ENCODE measurements at regions not wholly inside any gene's neighbourhood (a gene's known extent, or its start where the extent isn't known, plus 50 kb on each side); places are given as distances from the start of the nearest gene placed in this dataset.
A peak's percentile ranks its signal among the peaks of the same experiment; 100 is the strongest.
"Not testable (repeated sequence)": the region's sequence is repeated elsewhere in the genome, so short reads cannot be mapped to it uniquely, and the experiment has no call there.

DNA sequence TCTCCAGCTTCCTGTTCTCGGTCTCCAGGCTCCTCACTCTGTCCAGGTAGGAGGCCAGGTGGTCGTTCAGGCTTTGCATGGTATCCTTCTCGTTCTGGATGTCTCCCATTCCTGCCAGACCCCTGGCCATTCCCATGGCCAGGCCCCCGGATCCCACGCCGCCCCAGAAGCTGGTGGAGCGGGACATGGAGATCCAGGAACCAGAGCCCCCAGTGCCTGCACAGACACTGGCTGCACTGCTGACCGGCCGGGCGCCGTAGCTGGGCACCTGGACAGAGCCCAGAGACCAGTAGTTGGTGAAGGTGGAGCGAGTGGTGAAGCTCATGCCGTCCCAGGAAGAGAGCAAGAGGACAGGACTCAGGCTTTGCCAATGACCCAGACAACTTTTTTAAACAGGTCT, 129.1 kb upstream of the WDR75 start:
- DNase-seq (ENCODE audit: low read depth) = no peak

DNA sequence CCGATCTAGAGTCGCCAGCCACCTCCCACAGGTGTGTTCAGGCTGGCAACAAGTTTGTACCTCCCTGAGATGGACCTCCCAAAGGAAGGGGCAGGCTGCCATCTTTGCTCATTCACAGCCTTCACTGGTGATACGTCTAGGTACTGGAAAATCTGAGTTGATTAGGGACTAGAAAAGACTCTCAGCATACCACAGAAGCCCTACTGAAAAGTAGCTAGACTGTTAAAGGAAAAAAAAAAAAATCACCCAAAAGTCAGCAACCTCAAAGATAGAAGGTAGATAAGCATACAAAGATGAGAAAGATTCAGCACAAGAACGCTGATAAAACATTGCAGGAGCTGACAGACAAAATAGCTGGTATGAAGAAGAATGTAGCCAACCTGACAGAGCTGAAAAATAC, 128.6 kb upstream of the WDR75 start:
- DNase-seq (ENCODE audit: low read depth) = no peak

DNA sequence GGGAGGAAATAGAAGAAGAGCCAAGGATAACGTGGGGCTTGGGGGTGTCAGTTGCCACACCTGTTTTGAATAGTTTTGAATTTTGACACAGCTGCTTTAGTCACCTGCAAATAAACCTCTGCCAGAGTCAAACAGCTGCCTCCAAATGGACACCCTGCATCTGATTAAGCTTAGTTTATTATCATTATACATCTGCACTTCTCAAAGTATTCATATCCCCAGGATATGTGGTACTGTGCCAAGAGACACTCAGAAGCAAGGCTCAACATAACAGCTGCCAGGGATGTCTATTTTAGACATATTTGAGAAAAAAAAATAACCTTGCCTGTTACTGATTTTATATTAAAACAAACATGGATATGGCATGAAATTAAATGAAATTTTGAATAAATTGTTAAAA, 122.5 kb upstream of the WDR75 start:
- DNase-seq (ENCODE audit: low read depth) = no peak

DNA sequence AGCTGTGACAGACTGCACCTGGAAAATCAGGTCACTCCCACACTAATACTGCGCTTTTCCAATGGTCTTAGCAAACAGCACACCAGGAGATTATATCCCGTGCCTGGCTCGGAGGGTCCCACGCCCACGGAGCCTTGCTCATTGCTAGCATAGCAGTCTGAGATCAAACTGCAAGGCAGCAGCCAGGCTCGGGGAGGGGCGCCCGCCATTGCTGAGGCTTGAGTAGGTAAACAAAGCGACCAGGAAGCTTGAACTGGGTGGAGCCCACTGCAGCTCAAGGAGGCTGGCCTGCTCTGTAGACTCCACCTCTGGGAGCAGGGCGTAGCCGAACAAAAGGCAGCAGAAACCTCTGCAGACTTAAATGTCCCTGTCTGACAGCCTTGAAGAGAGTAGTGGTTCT, 121.8 kb upstream of the WDR75 start:
- not testable (repeated sequence) for DNase-seq (ENCODE audit: low read depth)

DNA sequence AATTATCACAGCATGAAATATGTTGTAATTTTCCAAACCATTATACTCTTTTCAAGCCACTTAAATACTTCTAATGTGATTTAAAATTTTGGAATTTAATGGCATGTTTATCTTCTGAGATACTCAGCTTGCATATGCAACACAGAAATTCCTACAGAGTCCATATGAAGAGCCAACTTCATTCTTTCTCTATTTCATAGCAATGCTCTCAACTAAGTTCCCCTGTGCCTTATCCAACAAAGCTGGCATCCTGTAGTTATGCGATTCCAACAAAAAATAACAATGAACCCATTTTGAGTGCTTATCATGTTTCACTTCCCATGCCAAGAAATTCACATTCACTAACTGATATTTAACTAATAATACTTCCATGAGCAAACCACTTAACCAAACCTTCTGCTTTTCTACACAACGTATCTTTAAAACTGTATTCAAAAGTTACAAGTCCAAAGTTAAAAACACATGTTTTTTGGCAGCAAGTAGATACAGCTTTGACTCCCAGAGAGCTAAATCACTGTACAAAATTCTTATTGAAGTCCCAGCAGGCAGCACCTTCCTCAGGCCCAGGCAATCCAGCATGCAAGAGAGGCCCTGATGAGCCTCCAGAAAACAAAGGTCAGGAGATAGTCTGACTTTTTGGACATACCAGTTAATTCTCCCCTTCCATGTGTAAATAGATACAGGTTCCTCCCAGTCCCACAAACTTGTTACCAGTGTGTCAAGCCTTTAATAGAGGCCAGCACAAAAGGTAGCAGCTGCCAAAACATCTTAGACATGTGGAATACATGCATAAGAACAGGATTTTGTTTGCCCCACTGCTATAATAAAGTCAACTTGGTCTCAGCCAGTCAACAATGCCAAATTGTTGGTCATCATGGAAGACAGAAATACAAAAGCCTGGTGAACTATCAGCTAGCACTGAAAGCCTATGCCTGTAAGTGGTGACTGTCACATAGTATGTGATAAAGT, 113.1 kb upstream of the WDR75 start:
- DNase-seq (ENCODE audit: low read depth) = no peak

DNA sequence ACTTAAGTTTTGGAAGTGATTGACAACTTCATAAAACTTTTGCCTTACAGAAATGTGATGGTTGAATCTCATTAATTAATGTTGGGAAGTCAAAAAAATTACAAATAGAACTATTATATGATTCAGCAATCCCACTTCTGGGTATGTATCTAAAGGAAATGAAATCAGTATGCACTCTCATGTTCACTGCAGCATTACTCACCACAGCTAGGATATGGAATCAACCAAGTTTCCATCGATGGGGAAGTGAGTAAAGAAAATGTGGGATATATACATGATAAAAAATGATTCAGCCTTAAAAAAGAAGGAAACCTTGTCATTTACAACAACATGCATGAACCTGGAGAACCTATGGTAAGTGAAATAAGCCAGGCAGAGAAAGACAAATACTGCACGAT, 112.4 kb upstream of the WDR75 start:
- no peak for DNase-seq (ENCODE audit: low read depth)

DNA sequence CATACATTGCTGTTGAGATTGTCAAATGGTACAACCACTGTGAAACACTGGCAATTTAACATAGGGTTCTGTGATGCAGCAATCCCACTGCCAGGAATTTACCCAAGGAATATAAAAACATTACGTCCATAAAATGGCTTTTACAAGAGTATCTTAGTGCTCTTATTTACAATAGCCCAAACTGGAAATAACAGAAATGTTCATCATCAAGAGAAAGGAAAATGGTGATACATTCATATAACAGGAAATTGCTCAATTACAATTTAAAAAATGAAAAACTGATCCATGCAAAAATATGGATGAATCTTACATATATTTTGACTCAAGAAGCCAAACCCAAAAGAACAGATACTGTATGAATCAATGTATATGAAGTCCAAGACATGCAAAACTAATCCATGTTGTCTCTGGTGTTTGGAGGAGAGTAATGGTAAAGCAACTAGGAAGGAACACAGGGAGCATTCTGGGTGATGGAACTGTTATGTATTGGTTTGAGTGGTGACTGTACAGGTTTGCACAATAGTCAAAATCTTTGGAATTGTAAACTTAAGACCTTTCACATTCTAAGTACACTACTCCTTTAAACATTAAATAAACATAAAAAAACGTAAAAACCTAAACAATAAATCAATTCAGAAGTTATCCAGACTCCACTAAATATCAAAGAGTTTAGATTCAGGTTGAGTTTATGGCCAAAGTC, 104.8 kb upstream of the WDR75 start:
- DNase-seq (ENCODE audit: low read depth) = no peak

DNA sequence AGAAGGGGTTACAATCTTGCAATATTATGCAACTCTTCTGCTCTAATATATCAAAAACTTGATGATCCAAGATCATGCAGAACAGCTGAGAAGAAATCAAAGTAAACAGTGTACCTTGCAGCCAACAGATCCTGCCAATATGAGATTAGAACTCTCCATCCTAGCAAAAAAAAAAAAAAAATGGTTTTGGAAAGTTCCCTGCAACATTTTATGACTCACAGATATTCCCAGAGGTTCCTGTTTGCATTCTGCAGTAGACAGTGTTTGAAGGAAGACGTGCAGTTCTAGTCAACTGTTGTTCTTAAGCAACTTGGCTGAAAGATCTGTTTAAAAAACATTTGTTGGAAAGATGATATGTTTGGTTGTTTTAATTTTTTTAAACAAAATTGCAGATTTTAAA, 103.6 kb upstream of the WDR75 start:
- no peak for DNase-seq (ENCODE audit: low read depth)

DNA sequence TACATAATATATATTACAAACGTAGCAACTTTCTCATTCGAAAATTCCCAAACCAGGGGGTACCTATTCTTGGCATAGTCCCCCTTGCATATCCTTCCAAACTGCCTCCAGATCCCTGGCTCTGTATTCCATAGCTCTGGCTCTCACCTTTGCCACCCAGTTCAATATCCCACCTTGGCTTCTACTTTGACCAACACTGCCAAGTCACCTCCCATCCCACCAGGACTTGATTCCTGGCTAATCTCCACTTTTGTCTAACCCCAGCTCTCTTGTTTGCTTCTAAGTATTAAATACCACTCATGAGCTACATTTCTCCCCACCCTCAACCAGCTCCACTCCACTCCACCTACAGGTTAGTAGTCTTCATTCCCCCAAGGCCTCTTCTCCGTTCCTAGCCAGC, 103.2 kb upstream of the WDR75 start:
- no peak for DNase-seq (ENCODE audit: low read depth)

DNA sequence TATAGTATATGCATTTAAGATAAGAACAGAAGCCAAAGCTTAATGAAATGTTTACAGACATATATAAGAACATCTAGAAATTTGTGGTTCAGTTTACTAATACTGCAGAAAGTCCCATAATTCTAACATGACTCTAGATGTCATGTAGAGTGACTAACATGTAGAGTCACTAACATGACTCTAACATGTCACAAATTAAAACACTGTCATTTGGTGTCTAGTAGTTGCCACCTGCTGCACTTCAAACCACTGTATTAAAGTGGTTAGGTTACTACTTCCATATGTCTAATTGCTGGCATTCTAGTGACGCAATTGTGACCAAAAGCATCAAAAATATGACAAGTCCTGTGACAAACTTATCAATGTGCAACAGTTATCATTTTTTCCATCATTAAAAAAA, 100.2 kb upstream of the WDR75 start:
- DNase-seq (ENCODE audit: low read depth) = no peak

DNA sequence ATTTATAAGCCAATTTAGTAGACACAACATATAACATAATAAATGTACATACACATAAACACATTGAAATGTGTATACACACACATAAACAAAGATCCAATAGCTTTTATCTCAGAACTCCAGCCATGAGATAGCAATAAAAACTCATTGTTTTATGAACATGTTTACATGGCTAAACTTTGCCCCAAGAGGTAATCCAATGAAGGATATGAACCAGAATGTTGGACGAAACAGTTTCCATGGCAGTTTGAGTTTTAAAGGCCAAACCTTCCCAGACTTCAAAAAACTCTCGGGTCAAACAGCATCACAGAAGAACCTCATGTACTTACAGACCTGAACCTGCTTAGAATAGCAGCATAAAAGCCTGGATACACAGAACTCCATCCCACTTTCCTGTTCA, 97.2 kb upstream of the WDR75 start:
- no peak for DNase-seq (ENCODE audit: low read depth)

DNA sequence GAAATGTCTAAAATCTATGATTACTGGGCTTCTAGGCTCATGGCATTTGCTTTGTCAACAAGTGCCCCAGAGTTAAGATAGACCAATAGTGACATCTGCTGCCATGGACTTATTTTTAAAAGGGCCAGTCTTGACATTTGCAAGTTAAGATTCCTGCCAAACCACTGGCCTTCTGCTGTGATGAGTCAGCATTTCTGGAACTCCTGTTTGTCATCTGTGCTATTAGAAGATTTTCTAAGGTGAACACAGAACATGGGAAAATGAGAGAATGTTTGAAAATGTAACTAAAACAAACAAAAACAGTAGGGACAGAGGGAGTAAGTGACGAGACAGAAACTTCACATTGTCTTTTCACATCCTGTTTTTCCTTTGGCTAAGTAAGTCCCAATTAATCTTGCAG, 93.7 kb upstream of the WDR75 start:
- peak; percentile 3 for DNase-seq (ENCODE audit: low read depth)

DNA sequence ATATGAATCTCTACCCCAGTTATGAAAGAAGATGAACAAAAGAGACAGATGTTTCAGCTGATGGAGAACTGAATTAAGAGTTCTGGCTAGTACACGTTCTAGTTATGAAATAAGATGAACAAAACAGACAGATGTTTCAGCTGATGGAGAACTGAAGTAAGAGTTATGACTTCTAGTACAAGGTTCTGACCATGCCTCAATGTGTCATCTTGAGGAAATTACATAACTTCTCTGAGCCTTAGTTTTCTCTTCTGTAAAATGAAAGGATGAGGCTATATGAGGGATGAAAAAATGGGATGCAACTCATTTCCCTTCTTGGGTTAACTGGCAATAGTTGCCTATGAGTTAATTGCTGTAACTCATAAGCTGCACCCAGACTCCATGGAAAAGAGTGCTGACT, 92.9 kb upstream of the WDR75 start:
- DNase-seq (ENCODE audit: low read depth) = no peak

DNA sequence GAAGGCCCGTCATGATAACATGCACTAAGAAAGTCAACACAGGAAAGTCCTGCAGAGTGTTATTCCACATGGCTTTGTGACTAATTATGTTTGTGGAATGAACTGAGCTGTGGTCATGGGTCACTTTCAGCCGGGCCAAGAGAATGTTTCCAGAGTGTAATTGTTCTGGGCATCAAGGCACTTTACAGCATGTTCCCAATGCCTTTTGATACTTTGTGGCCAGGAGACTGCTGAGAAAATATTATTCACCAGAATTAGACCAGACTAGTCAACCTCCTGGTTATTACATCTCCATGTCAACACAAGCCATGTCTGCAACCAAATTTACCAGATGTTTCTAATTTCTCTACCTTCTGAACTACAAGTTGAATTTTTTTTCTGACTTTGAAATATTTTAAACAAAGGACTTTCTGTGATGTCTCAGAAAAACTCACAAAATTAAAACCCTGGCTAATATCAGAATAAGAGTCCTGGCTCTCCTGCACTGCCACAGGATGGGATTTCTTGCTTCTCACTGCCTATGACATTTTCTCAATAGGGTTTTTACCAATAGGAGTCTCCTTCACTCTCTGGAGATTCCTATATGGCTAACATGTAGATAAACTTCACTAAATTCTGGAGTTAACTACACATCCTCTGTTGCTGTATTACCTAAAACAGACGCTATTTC, 90.6 kb upstream of the WDR75 start:
- DNase-seq (ENCODE audit: low read depth) = no peak

DNA sequence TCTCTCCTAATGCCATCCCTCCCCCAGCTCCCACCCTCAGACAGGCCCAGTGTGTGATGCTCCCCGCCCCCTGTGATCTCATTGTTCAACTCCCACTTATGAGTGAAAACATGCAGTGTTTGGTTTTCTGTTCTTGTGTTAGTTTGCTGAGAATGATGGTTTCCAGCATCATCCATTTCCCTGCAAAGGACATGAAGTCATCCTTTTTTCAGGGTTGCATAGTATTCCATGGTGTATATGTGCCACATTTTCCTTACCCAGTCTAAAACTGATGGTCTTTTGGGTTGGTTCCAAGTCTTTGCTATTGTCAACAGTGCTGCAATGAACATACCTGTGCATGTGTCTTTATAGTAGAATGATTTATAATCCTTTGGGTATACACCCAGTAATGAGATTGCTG, 89.3 kb upstream of the WDR75 start:
- not testable (repeated sequence) for DNase-seq (ENCODE audit: low read depth)

DNA sequence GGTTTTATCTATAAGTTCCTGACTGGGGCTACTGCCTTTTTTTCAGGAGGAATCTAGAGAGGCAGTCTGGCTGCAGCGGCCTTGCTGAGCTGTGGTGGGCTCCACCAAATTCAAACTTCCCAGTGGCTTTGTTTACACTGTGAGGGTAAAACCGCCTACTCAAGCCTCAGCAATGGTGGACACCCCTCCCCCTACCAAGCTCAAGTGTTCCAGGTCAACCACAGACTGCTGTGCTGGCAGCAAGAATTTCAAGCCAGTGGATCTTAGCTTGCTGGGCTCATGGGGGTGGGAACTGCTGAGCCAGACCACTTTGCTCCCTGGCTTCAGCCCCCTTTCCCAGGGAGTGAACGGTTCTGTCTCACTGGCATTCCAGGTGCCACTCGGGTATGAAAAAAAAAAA, 83.9 kb upstream of the WDR75 start:
- not testable (repeated sequence) for DNase-seq (ENCODE audit: low read depth)

DNA sequence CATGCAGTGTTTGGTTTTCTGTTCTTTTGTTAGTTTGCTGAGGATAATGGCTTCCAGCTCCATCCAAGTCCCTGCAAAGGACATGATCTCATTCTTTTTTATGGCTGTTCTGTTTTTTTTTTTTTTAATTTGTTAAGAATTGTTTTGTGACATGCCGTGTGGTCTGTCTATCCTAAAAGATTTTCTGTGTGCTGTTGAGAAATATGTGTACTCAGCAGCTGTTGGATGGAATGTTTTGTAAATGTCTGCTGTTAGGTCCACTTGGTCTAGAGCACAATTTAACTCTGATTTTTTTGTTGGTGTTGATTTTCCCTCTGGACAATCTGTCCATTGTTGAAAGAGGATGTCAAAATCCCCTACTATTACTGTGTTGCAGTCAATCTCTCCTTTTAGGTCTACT, 80.4 kb upstream of the WDR75 start:
- no peak for DNase-seq (ENCODE audit: low read depth)

DNA sequence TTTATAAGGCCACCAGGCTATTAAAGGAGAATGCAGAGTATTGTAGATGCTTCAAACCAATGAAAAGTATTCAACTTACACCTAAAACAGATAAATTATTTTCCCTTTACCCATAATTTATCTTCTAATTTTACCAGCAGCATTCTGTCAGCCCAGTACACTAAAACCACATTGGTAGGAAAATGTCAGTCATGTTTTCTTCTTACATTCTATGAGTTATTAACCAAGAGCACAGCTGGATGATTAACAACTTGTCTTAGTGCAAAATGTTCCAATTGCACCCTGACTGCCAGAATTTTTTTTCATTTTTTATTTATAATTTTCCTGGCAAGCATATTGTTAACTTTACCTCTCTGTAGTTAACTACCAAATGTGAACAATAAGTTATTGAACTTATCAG, 79.0 kb upstream of the WDR75 start:
- no peak for DNase-seq (ENCODE audit: low read depth)

DNA sequence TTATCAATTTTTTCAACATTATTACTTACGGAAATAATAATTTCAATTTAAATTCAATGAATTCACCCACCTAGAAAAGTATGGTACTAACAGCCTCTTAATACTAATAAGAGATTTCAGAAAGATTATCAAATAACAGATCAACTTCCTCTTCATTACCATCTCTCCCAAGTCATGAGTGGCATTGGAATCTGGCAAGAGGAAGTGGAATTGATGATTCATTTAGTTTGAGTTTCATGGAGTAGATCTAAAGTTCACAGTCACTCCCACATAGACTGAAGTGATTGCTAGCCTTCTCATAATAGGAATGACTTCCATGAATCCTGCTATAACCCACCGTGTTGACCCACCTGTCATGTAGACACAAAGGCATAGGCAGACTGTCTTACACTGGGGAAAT, 77.7 kb upstream of the WDR75 start:
- DNase-seq (ENCODE audit: low read depth) = no peak

DNA sequence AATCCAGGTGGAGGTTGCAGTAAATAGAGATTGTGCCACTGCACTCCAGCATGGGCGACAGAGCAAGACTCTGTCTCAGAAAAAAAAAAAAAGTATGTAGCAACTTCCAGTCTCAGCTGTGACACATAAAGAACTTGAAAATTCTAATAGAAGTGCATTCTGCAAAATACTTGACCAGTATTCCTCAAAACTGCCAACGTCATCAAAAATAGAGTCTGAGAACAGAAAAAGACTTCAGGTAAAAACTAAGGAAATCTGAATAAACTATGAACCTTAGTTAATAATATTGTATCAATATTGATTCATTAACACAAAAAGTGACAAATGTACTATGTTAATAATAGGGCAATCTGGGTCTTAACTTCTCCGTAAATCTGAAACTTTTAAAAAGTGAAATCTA, 76.7 kb upstream of the WDR75 start:
- DNase-seq (ENCODE audit: low read depth) = no peak

DNA sequence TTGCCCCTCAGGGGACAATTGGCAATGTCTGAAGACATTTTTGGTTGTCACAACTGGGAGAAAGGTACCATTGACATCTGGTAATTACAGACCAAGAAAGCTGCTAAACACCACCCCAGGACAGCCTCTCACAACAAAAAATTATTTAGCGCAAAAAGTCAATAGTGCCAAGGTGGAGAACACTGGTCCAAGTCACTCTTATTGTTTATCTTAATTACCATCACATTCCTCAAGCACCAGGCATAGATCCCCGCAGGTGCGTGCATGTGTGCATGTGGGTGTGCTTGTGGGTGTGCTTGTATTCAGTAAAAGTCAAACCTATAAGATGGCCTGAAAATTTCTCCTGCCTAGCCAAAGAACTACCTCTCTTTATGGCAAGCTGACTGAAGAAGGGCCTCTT, 74.9 kb upstream of the WDR75 start:
- no peak for DNase-seq (ENCODE audit: low read depth)

DNA sequence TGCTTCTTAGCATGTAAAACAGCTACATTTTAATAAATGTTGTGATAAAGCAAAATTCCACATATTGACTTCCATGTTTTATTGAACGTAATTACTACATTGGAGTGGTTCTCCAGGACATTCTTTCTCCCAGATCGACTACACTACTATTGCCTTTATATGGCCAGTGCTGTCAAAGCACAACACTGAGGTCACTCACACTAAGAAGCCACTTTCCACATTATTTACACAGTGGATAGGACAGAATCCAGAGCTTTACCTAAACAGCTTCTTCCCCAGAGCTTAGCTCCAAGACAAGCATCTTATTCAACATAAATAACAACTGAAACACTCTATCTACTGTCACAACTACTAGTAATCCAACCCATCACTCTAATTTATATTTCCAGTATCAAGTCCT, 73.9 kb upstream of the WDR75 start:
- no peak for DNase-seq (ENCODE audit: low read depth)

DNA sequence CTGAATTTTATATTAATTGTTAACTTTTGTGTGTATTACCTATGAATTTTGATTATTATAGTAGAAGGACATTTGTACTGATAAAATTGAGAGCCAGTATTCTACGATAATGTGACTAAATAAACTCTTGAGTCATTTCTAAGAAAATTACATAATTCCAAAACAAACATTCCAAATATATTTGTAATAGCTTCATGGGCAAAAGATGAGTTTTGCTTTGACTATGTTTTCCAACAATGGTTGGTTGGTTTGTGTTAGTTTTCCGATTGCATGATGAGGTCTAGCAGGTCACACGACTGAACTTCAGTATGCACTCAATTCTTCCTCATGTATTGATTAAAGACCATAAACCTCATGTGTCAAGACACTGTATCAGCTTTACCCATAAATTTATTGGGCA, 71.7 kb upstream of the WDR75 start:
- DNase-seq (ENCODE audit: low read depth) = no peak
